Lung (tissue), 11 donors: ENCODE measurements at regions not wholly inside any gene's neighbourhood (a gene's known extent, or its start where the extent isn't known, plus 50 kb on each side); places are given as distances from the start of the nearest gene placed in this dataset.

Experiments
- ATAC-seq: fragments of 200-7000 bp; cut with Tn5 transposase; one replicate; pipeline ENCODE4 v1.9.1; 2020; ENCODE audit warnings: moderate number of reproducible peaks; ENCODE audit not compliant: insufficient read depth, low FRiP score
- DNase-seq, 3 donors: peaks; one replicate each; pipeline ENCODE4 v3.0.0-alpha.2; 2013 to 2017
- H3K27ac ChIP-seq, 2 donors: one replicate each; pipeline ENCODE4 v1.5.1; 2013; ENCODE audit warnings: mild to moderate bottlenecking in 2 of 2, moderate library complexity in 2 of 2, control low read depth in 1 of 2, inconsistent platforms in 1 of 2, low read depth in 1 of 2, low read length in 1 of 2
- H3K27me3 ChIP-seq, 3 donors: one replicate each; pipeline ENCODE4 v1.5.1; 2013; ENCODE audit warnings: low read length in 2 of 3; ENCODE audit not compliant: control insufficient read depth in 3 of 3, insufficient read depth in 3 of 3
- H3K36me3 ChIP-seq, 4 donors: one replicate each; pipeline ENCODE4 v1.5.1; 2013; ENCODE audit warnings: low read length in 4 of 4, mild to moderate bottlenecking in 1 of 4, moderate library complexity in 1 of 4; ENCODE audit not compliant: control insufficient read depth in 4 of 4, insufficient read depth in 4 of 4
- H3K4me1 ChIP-seq, 5 donors: one replicate each; pipeline ENCODE4 v1.5.1; 2013; ENCODE audit warnings: low read length in 5 of 5, mild to moderate bottlenecking in 2 of 5, moderate library complexity in 1 of 5; ENCODE audit not compliant: control insufficient read depth in 5 of 5, insufficient read depth in 5 of 5
- H3K4me3 ChIP-seq: one replicate; pipeline ENCODE4 v1.5.1; 2013; ENCODE audit warnings: mild to moderate bottlenecking, control low read depth, moderate library complexity
- H3K9ac ChIP-seq, 2 donors: one replicate each; pipeline ENCODE4 v1.5.1; 2013; ENCODE audit warnings: low read length in 2 of 2, control low read depth in 1 of 2; ENCODE audit not compliant: insufficient read depth in 1 of 2
- H3K9me3 ChIP-seq, 4 donors: one replicate each; pipeline ENCODE4 v1.5.1; 2013; ENCODE audit warnings: low read length in 3 of 4, mild to moderate bottlenecking in 1 of 4, moderate library complexity in 1 of 4; ENCODE audit not compliant: control insufficient read depth in 4 of 4, insufficient read depth in 3 of 4
- CTCF ChIP-seq: IDR thresholded peaks from 2 replicates; pipeline ENCODE4 v1.5.1; 2012; ENCODE audit warnings: mild to moderate bottlenecking; ENCODE audit errors: control extremely low read depth, extremely low read depth
- WGBS, 2 donors: extraction: QIAGEN DNeasy Blood & Tissue Kit; methylation state at CpG; one replicate each; pipeline ENCODE4 v1.1.7; 2013; 5-methylcytosine and 5-hydroxymethylcytosine counted together
- donor health status: control.
- donor health status: control.
- donor health status: Bipolar disorder and iron deficiency.
- donor health status: healthy.
- donor health status: DM: yes; HTN: yes; CAD: no.

- 75 to 77% methylated on average over 6 of the region's 6 CpGs for WGBS, 2 donors
Measured at GRCh38 chr10:123373591-123373990, 219.4 kb downstream of the BUB3 start.

DNA sequence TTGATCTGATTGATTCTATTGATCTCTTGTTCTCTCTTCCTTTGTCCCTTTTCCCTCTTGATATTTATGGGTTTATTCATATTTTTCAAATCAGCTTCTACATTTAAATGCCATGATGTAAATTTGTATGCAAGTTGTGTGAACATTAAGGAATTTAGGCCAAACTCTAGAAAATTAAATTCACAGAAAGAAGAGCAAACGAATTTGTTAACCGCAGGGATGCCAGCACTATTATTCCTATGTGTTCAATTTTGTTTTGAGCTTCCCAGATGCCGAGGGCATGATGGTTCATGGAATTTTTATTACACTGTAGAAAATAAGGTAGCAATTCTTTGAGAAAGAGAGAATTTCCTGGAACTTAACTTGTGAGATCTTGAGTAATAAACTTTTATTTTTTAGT, 220.9 kb downstream of the BUB3 start:
- H3K27me3 ChIP-seq = peaks cover 0 to 14% (median 12%) of the 10 kb centered on the region in 3 donors
- DNase-seq (no peak), ATAC-seq (no peak)
- peaks cover 0 to 8% (median 0%) of the 10 kb centered on the region in 5 donors for H3K4me1 ChIP-seq
- no peak overlapping the region for H3K9ac ChIP-seq
- 87 to 94% methylated on average over 3 of the region's 3 CpGs for WGBS, 2 donors
- no peak for TF ChIP-seq CTCF
- H3K36me3 ChIP-seq = no peaks in the 10 kb centered on the region
- H3K9me3 ChIP-seq = peaks cover 0 to 3% (median 0%) of the 10 kb centered on the region in 4 donors
- H3K27ac ChIP-seq = no peak overlapping the region
- H3K4me3 ChIP-seq = no peak overlapping the region

More at GRCh38 chr10:123373591-123373990, 219.4 kb downstream of the BUB3 start:
- peaks cover 0 to 13% (median 6%) of the 10 kb centered on the region in 3 donors for H3K27me3 ChIP-seq
- ATAC-seq = no peak
- no peak for TF ChIP-seq CTCF
- H3K9ac ChIP-seq = no peak overlapping the region
- H3K27ac ChIP-seq = no peak overlapping the region
- no peak overlapping the region for H3K4me3 ChIP-seq
- peak in 2 of 3 donors; percentile 26 to 53 for DNase-seq
- H3K9me3 ChIP-seq = peaks cover 0 to 5% (median 0%) of the 10 kb centered on the region in 4 donors
- peaks cover 0 to 7% (median 0%) of the 10 kb centered on the region in 5 donors for H3K4me1 ChIP-seq
- no peaks in the 10 kb centered on the region for H3K36me3 ChIP-seq

DNA sequence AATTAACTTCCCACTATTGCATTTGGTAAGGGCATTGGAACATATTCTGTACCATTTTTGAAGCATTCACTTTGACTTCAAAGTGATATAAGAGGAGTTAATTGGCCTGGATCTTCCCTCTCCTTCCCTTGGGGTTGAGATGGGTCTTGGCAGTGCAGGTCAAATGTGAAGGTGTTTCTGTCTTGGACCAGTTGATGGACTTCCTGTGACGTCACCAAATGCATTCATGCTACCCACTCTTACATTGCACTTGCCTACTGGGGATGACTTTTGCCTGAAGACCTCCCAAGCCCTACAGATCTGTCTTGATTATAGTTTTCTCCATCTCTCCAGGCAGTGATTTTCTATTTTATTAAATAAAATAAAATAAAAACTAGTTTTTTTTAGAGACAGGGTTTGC, 221.5 kb downstream of the BUB3 start:
- no peaks in the 10 kb centered on the region for H3K36me3 ChIP-seq
- peaks cover 0 to 3% (median 0%) of the 10 kb centered on the region in 4 donors for H3K9me3 ChIP-seq
- H3K9ac ChIP-seq = no peak overlapping the region
- peaks cover 0 to 8% (median 0%) of the 10 kb centered on the region in 5 donors for H3K4me1 ChIP-seq
- DNase-seq (no peak), ATAC-seq (no peak)
- no peak overlapping the region for H3K27ac ChIP-seq
- 77 to 84% methylated on average over 1 of the region's 1 CpG for WGBS, 2 donors
- TF ChIP-seq CTCF = no peak
- H3K4me3 ChIP-seq = no peak overlapping the region
- H3K27me3 ChIP-seq = peaks cover 0 to 15% (median 11%) of the 10 kb centered on the region in 3 donors

DNA sequence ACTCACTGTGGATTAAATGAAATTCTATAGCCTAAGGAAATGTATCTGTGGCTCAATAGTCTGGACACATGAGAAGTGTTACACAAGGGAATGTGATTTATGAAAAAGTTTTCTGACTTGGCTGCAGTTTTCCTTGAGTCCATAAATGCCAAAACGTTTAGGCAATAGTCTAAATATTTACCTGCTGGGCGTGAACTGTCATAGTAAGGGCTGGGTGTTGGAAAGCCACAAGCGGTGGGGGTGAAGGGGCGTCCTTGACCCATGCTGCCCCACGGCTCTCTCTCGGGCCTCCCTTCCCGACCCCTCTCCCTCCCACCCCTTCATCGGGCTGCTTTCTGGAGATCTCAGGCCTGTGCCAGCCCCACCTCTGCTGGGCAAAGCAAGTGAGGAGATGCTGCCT, 223.7 kb downstream of the BUB3 start:
- ATAC-seq = no peak
- peak in 2 of 3 donors; percentile 65 to 76 for DNase-seq
- no peak overlapping the region for H3K27ac ChIP-seq
- TF ChIP-seq CTCF = no peak
- no peaks in the 10 kb centered on the region for H3K36me3 ChIP-seq
- H3K9ac ChIP-seq = no peak overlapping the region
- peaks cover 0 to 24% (median 14%) of the 10 kb centered on the region in 3 donors for H3K27me3 ChIP-seq
- 38 to 61% methylated on average over 8 of the region's 8 CpGs for WGBS, 2 donors
- no peak overlapping the region for H3K4me3 ChIP-seq
- no peaks in the 10 kb centered on the region for H3K9me3 ChIP-seq
- H3K4me1 ChIP-seq = peaks cover 0 to 8% (median 0%) of the 10 kb centered on the region in 5 donors
